Gastroesophageal sphincter (tissue), 3 donors: ENCODE measurements at regions not wholly inside any gene's neighbourhood (a gene's known extent, or its start where the extent isn't known, plus 50 kb on each side); places are given as distances from the start of the nearest gene placed in this dataset.

Source experiments
- CTCF ChIP-seq, 4 experiments: fragments of 200-600 bp in 2 of 4; fragments of 450-650 bp in 2 of 4; sonication (generic) in 1 of 4; IDR thresholded peaks; one replicate each; pipeline ENCODE4 v1.5.1; 2017 to 2019; ENCODE audit warnings: antibody characterized with exemption in 4 of 4, mild to moderate bottlenecking in 2 of 4, moderate library complexity in 2 of 4
- EP300 ChIP-seq: sonication (generic); formaldehyde crosslinking; IDR thresholded peaks from one replicate; pipeline ENCODE4 v1.6.1; 2017; ENCODE audit warnings: antibody characterized with exemption, mild to moderate bottlenecking
- POLR2A ChIP-seq, 2 donors: fragments of 450-650 bp; IDR thresholded peaks; one replicate each; pipeline ENCODE4 v1.6.1; 2017; ENCODE audit warnings: antibody characterized with exemption in 2 of 2, mild to moderate bottlenecking in 2 of 2, moderate library complexity in 1 of 2
- POLR2AphosphoS5 ChIP-seq: sonication (generic); formaldehyde crosslinking; IDR thresholded peaks from one replicate; pipeline ENCODE4 v1.6.1; 2017; ENCODE audit warnings: antibody characterized with exemption

- TF ChIP-seq CTCF (IDR thresholded peaks at IDR 0.05) (no peak), POLR2AphosphoS5 (no peak), POLR2A (IDR thresholded peaks at IDR 0.05) (no peak), EP300 (no peak)
Observed at GRCh38 chr19:41518141-41518540, 57.8 kb upstream of the CEACAM21 start.
